ENCODE measurements at regions not wholly inside any gene's neighbourhood (a gene's known extent, or its start where the extent isn't known, plus 50 kb on each side); places are given as distances from the start of the nearest gene placed in this dataset.

GRCh38 chr15:57881361-57881760 is 174.8 kb downstream of the POLR2M start:
- intact Hi-C loops (cut with DNase I) = no loop called here
- WGBS, 4 donors = 94 to 98% (median 95%) methylated on average over 3 of the region's 3 CpGs
- ATAC-seq = no peak
- DNase-seq = no peak
- no peaks in the 10 kb centered on the region for H3K4me1 ChIP-seq
- peaks cover 0 to 2% (median 0%) of the 10 kb centered on the region in 12 donors for H3K9me3 ChIP-seq
- TF ChIP-seq, protein P1, sequence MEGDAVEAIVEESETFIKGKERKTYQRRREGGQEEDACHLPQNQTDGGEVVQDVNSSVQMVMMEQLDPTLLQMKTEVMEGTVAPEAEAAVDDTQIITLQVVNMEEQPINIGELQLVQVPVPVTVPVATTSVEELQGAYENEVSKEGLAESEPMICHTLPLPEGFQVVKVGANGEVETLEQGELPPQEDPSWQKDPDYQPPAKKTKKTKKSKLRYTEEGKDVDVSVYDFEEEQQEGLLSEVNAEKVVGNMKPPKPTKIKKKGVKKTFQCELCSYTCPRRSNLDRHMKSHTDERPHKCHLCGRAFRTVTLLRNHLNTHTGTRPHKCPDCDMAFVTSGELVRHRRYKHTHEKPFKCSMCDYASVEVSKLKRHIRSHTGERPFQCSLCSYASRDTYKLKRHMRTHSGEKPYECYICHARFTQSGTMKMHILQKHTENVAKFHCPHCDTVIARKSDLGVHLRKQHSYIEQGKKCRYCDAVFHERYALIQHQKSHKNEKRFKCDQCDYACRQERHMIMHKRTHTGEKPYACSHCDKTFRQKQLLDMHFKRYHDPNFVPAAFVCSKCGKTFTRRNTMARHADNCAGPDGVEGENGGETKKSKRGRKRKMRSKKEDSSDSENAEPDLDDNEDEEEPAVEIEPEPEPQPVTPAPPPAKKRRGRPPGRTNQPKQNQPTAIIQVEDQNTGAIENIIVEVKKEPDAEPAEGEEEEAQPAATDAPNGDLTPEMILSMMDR (IDR thresholded peaks at IDR 0.05) = no peak
- no peak for TF ChIP-seq POLR2A (IDR thresholded peaks at IDR 0.05)
- H3K27ac ChIP-seq = no peak overlapping the region
- no peaks in the 10 kb centered on the region for H3K36me3 ChIP-seq
- H3K27me3 ChIP-seq = no peaks in the 10 kb centered on the region
- H3K4me3 ChIP-seq = no peak overlapping the region

DNA sequence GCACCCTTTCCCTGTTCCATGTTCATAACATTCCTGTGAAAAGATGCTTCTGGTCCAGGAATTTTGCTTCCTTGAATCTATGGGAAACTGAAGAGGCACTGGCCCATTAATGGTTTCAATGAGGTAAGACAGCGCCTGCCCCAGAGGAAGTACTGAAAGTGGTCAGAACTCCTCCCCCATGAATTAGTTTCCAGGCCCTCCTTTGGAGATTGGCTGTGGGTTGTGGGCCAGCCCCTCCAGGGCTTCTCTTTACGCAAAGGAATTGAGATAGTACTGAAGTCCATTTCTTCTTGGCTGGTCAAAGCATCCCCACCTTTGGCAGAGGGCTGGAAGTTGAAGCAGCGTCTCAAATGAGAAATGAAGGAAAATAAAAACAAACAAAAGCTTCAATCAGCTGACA is 175.5 kb downstream of the POLR2M start:
- Histone ChIP-seq H3K27ac (no peak overlapping the region), H3K9me3 (no peaks in the 10 kb centered on the region), H3K36me3 (no peaks in the 10 kb centered on the region), H3K27me3 (no peaks in the 10 kb centered on the region), H3K4me3 (no peak overlapping the region), H3K4me1 (no peaks in the 10 kb centered on the region)
- 86 to 97% (median 92%) methylated on average over 3 of the region's 3 CpGs for WGBS, 4 donors
- intact Hi-C loops (cut with DNase I) = no loop called here
- ATAC-seq (no peak), DNase-seq (no peak)
- no peak for TF ChIP-seq POLR2A (IDR thresholded peaks at IDR 0.05)
- TF ChIP-seq, protein P1 (IDR thresholded peaks at IDR 0.05) = no peak

- ATAC-seq (no peak), DNase-seq (no peak)
- Histone ChIP-seq H3K4me1 (no peaks in the 10 kb centered on the region), H3K27ac (no peak overlapping the region), H3K36me3 (no peaks in the 10 kb centered on the region), H3K9me3 (no peaks in the 10 kb centered on the region), H3K27me3 (no peaks in the 10 kb centered on the region), H3K4me3 (no peak overlapping the region)
- intact Hi-C loops (cut with DNase I) = no loop called here
- no peak for TF ChIP-seq POLR2A (IDR thresholded peaks at IDR 0.05)
- TF ChIP-seq, protein P1 (IDR thresholded peaks at IDR 0.05) = no peak
- WGBS, 4 donors = 79 to 92% (median 87%) methylated on average over 1 of the region's 1 CpG
Observed at GRCh38 chr15:57883701-57884100, 177.2 kb downstream of the POLR2M start.

DNA sequence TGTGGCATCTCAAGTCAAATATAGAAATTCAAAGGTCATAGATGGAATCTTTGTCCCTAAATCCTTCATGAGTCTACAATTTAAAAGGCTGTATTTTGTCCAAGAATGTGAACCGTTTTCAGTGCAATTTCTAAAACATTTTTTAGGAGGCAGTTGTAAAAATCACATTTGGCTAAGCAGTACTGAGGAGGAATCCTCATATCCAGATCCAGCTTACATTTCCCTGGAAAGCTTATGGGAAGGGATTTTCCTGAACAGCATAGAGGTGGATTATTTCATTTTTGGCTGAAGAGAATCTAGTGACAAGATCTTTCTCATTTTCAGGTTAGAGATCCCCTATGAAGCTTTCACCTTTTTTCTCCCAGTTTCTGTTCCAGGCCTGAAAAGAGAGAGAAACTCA is 178.4 kb downstream of the POLR2M start:
- H3K4me3 ChIP-seq = no peak overlapping the region

More for the DNA sequence above, 178.4 kb downstream of the POLR2M start:
- Histone ChIP-seq H3K27ac (no peak overlapping the region), H3K27me3 (no peaks in the 10 kb centered on the region), H3K9me3 (no peaks in the 10 kb centered on the region), H3K4me1 (no peaks in the 10 kb centered on the region), H3K36me3 (no peaks in the 10 kb centered on the region)
- DNase-seq = no peak
- 76 to 90% (median 80%) methylated on average over 1 of the region's 1 CpG for WGBS, 4 donors
- intact Hi-C loops (cut with DNase I) = no loop called here
- no peak for TF ChIP-seq POLR2A (IDR thresholded peaks at IDR 0.05)
- TF ChIP-seq, protein P1 (IDR thresholded peaks at IDR 0.05) = no peak
- no peak for ATAC-seq

Data from heart left ventricle (tissue), 16 donors.